Dedifferentiated amniotic fluid mesenchymal stem cell (primary cell): ENCODE measurements at regions not wholly inside any gene's neighbourhood (a gene's known extent, or its start where the extent isn't known, plus 50 kb on each side); places are given as distances from the start of the nearest gene placed in this dataset.

Source experiments
- DNase-seq: peaks from one replicate; pipeline ENCODE4 v3.0.0-alpha.2; 2016; ENCODE audit errors: extremely low spot score

DNA sequence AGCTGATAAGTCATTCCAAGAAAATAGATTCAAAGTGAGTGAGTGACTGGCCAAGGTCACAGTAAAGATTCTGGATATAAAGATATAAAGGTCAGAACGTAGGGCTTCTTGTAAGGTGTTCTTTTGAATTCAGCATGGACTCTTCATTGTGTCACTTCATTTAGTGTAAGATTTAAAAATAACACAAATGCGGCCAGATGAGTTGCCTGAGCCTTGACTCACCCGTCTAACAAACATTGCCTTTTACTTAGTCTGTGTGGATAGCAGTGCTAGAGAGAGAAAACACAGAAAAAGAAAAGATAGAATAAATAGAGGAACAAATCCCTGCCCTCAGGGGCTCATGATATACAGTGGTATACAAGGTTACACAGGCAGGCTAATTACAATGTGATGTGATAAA lies 223.4 kb downstream of the PLPP3 start:
- no peak for DNase-seq

DNA sequence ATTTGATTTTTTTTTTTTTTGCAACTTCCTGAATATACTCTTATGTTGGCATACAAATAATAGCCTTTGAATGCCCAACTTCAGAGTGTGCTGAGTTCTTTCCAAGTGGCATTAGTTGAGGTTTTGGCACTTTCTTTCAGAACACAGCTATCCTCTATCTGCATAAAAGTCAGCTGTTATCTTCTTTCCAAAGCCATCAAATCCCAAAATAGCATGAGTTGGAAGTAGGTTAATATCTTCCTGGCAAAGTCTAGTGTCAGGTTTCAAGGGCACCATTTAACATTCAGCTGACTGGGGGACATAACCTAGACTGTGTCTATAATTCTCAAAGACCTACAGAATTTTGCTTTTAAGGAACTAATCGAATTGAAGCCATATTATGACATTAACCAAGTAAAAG lies 223.9 kb downstream of the PLPP3 start:
- DNase-seq, result no peak

DNA sequence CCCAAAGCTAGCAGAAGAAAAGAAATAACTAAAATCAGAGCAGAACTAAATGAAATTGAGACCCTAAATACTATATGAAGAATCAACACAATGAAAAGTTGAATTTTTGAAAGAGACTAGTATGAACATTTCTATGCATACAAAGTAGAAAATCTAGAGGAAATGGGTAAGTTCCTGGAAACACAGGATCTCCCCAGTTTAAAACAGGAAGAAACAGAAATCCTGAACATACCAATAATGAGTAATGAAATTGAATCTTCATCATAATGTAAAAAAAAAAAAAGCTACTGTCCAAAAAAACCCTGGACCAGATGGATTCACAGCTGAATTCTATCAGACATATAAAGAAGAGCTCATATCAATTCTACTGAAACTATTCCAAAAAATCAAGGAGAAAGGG lies 233.5 kb downstream of the PLPP3 start:
- no peak for DNase-seq

DNA sequence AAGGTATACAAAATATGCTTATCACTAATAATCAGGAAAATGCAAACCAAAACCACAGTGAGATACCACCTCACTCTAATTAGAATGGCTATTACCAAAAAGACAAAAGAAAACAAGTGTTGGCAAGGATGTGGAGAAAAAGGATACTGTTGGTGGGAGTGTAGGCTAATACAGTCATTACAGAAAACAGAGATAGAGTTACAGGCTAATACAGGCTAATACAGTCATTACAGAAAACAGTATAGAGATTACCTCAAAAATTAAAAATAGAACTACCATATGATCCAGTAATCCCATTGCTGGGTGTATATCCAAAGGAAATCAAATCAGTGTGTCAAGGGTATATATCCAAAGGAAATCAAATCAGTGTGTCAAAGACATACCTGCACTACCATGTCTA lies 238.4 kb downstream of the PLPP3 start:
- no peak for DNase-seq

DNA sequence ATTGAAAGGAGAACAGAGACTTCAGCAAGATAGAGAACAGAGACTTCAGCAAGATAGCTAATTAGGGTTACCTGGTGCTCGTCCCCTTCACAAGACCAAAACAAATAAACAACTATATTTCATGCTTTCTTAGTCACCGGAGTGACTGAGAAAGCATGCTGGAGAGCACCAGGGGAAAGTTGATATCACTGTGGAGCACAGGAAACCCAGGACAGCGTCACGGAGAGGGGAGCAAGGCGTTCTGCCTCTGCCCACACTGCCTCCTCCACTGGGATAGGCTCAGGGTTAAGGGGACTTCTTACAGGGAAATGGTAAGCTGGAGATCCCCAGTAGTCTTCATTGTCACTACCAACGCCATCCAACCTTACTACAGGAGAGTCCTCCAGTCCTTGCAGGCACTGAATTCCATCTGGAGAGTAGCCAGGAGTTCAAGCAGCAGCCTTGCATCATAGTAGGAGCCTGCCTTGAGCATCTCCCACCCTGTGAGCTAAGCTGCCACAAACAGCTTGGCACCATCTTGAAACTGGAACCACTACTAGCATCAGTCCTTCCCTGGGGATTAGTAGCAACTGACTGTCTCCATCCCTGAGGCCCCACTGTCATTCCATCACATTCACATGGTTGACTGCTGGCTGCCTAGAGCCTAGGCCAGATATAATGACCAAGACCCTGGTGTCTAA lies 239.4 kb downstream of the PLPP3 start:
- no peak for DNase-seq

DNA sequence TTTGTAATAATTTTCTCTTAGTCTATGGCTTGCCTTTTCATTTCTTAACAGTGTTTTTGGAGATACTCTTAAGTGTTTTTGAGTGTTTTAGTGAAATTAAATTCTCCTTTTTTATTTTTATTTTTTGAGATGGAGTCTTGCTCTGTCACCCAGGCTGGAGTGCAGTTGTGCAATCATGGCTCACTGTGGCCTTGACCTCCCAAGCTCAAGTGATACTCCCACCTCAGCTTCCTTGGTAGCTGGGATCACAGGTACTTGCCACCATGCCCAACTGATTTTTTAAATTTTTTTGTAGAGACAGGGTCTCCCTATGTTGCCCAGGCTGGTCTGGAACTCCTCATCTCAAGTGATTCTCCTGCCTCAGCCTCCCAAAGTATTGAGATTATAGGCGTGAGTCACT lies 240.3 kb downstream of the PLPP3 start:
- no peak for DNase-seq

DNA sequence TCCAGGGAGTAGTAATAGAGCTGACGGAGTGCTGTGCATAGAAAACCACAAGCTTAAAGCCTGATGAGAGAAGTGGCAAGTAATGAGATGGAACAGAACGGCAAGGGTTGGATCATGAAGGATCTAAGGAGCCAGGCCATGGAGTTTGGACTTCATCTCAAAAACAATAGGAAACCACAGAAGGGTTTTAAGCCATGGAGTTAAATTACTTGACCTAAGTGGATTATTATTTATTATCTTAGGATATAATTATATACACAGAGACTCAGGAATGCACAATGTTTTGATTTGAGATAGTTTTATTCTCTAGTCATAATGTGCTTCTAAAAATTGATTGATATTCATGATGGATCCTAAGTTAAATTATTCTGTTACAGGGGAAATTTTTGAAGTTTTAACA lies 242.4 kb downstream of the PLPP3 start:
- DNase-seq, result no peak

DNA sequence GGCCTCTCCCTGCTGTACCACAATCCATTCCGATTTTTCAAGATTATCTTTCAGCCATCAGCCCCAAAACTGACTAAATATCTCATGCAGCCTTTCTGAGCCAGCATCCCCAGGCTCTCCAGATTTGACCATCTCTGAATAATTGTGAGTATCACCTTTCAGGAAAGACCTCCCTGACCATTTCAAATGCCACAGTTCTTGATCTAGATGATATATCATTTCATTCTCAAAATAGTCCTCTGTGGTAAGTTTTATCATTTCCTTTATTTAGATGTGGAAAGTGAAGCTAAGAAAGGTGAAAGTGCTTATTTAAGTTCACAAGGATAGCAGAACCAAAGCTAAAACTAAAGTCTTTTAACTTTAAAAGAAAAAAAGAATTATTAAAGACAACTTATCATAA lies 244.0 kb downstream of the PLPP3 start:
- no peak for DNase-seq

DNA sequence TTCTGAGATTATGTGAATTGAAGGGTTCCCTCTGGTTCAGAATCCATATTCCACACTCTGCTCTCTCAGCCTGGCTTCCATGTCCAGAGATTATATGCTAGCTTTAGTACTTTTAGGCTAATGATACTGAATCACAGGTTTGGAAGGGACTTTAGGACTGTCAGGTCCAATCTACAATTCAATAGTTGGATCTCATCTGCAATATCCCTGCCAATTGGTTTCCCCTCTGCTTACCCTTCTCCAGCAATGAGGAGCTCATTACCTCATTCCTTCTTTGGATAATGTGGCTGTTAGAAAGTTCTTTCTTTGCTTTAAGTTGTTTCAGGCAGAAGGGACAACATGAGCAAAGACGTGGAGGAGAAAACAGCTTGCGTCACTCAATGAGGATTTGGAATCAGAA lies 245.3 kb downstream of the PLPP3 start:
- no peak for DNase-seq

DNA sequence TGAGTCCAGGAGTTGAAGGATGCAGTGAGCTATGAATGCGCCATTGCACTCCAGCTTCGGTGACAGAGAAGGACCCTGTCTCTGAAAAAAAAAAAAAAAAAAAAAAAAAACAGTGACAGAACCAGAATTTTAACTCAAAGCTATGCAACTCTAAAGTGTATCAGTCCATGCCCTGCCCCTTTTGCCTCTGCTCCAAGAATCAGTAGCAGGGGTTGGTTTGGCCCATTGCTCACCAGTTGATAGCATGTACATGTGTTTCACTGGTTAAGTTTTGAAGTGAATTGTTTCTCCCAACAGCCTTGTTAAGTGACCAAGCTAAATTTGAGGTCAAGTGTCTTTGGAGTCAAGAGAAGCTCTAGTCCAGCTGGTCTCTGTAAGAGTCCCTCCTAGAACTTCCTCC lies 245.9 kb downstream of the PLPP3 start:
- DNase-seq, result no peak

DNA sequence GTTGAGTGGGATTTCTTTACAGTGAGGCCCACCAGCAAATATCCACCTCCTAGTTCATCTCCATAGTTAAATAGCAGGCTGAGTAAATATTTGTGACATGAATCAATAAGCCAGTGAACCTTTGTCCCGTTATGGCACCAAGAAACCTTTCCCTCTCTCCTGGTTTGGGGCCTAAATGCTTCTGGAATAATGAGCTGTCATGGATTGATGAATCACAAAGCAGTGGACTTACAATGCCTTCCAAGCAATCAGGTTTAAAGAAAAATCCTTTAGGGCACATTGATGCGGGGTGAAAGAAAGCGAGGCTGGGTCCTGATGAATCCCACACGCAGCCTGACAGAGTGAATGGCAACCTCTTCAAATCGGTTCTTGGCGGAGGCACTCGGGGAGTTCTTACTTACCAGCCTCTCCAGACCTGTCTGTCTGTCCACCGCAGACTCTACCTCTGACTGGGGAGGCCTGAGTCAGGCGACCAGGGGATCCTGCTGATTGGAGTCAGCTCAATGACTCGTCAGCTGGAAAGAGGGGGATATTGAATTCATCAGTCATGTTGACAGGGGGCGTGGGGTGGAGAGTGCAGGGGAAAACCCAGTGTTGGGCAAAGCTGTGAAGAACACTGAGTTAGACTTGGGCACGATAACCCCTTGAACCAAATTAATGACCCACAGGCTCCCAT lies 247.3 kb downstream of the PLPP3 start:
- no peak for DNase-seq

DNA sequence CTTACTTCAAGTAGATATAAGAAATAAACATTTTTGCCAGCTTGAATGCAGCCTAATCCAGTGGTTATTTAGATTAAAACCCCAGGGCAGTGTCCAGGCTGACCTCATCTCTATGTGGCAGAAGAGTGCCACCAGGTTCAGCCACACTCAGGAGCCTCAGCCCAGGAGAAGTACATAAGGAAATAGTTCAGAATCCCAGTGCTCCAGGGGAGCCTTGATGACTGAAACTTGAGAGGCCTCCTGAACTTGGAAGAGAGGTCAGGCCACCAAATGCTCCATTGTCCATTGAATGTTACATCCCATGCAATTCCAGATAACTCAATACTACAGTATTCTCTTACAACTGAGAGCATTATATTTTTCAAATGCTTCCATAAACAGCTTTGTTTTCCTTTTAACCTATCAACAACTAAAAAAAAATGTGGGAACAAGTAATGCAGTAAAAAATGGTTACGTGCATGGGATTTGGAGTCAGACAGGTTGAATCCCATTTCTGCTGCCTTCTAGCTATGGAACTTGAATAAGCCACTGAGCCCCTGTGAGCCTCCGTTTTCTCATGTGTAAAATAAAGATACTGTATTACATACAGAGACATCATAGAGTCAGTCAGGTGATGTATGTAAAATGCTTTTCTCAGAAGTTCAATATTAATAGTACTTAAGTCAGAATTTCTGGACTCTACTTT lies 248.0 kb downstream of the PLPP3 start:
- no peak for DNase-seq

DNA sequence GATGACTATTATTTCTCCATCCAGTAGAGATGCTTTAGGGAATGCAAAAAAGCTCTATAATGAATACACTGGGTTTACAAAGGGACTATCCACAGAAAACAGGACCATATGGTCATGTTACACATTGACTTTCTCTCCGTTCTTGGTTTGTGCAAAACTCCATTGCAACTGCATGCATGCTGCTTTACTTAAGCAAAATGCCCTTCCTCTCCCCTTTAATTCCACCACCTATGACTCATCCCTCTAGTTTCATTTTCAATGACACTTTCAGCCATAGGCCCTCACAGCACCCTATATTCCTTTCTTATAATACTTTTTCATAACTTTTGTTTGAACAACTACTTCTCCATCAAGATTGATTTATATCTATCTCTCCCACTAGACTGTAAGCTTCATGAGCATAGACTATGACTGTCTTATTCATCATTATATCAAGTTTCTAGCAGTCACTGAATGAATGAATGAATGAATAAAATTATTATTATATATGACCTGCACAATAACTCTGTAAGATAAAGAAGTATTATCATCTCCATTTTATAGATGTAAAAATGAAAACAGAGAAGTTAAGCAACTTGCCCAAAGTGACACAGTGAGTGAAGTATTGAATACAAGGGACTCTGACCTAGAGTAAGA lies 248.9 kb downstream of the PLPP3 start:
- DNase-seq, result peak; percentile 50

DNA sequence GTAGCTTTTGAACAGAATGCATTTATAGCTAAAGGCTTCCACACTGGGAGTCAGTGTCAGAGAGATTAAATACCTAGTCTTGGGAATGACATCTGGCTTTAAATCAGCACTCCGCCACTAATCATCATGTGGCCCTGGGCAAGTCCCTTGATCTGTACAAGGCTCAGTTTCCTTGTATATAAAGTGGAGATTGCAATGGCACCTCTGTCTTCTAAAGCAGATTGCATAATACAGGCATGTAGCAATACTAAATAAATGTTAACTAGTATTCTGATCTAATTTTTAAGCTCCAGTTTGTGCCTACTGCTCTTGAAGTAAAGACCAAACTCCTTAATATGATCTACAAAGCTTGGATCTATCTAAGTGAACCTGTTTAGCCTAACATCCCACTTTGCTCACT lies 249.4 kb downstream of the PLPP3 start:
- peak; percentile 16 for DNase-seq

DNA sequence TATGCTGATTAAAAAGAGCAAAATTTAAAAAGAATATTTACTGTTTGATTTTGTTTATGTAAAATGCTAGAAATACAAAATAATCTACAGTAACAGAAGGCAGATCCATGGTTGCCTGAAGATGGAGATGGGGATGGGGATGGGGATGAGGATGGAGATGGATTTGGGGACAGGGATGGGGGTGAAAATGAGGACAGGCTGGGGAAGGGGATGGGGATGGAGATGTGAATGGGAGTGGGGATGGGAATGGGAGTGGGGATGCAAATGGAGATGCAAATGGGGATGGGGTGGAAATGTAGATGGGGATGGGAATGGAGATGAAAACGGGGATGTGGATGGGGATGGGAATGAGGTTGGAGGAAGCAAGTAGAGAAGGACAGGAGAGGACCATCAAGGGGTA lies 252.2 kb downstream of the PLPP3 start:
- DNase-seq, result no peak

DNA sequence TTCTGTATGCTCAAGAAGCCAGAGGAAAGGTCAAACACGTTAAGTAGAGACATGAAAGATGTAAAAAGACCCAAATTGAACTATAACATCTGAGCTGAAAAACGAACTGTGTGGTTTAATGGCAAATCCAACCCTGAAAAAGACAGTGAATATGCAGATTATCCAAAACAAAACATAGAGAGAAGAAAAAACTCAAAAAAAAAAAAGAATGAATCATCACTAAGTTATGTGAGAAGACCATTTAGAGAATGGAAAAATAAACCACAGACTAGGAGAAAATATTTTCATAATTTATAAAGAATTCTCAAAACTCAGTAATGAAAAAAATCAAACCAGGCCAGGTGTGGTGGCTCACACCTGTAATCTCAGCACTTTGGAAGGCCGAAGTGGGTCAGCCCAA lies 253.3 kb downstream of the PLPP3 start:
- peak; percentile 18 for DNase-seq

DNA sequence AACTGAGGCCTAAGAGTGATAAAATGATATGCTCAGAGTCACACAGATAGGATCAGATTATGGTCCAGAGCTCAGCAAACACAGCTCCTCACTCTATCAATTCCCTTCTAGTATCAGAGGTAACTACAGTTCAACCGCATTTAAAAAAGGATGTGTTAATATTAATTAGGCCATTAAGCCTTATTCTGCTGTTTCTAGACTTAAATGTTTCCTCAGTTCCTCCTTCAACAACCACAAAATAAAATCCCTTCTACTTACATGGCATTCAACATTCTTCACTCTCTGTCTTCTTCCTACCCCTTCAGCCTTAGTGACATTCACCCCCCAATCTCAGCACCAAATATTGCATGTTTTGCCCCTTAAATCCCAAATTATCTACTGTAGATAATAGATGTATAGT lies 254.9 kb downstream of the PLPP3 start:
- DNase-seq, result no peak

DNA sequence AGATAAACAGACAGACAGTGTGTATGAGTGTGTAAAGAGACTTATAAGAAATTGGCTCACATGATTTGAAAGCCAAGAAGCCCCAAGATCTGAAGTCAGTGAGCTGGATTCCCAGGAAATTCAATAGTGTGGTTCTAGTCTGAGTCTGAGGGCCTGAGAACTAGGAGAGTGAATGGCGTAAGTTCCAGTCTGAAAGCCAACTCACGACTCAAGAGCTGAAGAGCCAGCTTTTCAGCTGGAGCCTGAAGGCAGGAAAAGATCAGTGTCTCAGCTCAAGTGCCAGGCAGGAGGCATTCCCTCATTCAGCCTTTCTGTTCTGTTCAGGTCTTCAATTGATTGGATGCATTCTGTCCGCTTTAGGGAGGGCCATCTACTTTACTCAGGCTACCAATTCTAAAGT lies 257.2 kb downstream of the PLPP3 start:
- DNase-seq, result no peak

DNA sequence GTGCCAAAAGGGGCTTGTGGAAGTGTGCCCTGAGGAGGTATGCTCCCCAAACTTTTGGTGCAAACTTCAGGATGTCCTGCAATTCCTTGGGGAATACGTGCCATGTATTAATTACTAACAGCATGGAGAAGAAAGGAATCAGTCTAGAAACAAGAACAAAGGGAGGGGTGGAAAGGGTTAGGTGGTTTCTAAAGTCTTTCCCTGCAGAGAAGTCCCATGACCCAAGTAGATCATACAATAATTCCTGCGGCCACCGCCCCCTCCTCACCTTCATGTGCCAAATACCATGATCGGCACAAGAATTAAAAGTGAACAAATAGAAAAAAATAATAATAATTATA lies 258.2 kb downstream of the PLPP3 start:
- DNase-seq, result no peak

DNA sequence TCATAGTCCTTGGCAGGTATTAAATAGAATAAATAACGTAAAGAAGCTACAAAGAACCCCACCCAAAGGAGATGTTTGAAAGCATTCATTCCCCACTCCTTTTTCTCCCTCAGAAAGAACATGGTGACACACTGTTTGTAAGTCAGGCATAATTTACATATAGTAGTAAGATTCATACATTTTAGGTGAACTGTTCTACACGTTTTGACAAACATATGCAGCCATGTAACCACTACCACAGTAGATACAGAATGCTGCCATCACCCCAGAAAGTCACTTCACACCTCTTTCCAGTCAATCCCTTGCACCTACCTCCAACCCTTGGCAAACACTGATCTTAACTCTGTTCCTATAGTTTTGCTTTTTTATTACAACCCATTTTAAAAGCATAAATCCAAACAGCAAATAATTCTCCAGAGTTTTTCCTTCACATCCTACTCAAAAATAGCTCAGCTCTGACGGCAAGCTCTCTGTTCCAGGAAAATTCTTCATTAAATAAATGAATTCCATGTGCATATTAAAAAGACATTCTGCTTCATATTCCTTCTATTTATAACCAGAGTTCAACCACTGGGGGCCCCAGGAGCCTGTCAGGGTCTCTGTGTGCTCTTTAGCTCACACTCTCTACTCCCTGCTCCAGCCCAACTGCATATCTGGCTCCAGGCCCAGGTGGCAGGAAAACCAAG lies 258.8 kb downstream of the PLPP3 start:
- no peak for DNase-seq

DNA sequence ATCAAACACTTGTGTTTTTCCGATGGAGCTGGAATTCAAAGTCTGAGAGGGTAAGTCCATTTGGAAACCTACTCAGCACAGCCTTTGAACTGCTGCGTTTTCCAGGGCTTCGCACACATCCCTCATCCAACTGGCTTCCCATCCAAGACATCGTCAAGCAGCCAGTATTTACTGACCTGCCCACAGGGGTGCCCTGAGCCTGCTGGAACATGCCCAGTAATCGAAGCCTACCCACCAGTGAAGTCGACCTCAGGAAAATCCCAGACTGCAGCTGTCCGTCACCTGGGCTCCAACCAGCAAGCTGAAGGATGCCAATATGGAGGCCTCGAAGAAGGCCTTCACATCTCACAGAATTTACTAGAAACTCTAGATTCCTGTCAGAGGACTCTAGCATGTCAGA lies 261.6 kb downstream of the PLPP3 start:
- DNase-seq, result no peak

DNA sequence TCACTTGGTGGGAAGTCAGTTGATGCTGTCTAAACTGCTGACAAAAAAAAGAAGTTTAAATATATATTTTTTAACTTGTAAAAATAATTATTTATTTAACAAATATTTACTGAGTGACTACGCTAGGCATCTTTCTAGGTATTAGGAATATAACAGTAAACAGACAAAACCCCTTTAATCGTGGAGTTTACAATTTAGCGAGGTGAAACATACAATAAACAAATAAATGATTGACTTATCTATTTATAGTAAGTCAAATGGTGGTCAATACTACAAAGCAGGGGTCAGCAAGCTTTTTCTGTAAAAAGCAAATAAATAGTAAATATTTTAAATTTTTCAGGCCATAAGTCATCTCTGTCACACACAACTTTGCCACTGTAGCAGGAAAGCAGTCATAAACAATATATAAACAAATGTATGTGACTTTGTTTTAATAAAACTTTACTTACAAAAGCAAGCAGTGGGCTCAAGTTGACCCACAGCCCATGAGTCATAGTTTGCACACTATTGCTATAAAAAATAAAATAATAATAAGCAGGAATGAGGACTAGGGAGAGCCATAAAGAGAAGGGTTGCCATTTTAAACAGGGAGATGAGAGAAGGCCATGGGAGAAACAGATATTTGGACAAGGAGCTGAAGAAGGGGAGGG lies 263.9 kb downstream of the PLPP3 start:
- no peak for DNase-seq
